ENCODE measurements at regions not wholly inside any gene's neighbourhood (a gene's known extent, or its start where the extent isn't known, plus 50 kb on each side); places are given as distances from the start of the nearest gene placed in this dataset.
A peak's percentile ranks its signal among the peaks of the same experiment; 100 is the strongest.

DNA sequence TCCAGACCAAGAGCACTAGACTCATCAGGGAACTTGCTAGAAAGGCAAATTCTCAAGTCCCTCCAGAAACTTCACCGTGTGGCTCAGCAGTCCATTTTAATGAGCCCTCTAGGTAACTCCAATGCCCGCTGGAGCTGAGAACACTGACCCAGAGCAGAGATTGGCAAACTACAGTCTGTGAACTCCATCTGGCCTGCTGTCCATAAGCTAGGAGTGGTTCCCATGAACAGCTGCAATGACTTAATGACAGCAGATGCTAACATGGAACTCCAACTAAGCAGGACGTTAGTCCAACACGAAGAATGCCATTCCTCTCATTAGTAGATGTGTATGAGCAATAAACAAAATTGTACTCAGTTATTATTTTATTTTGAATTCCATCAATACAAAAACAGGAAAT is 371.9 kb downstream of the STK39 start:
- TF ChIP-seq, protein P1, sequence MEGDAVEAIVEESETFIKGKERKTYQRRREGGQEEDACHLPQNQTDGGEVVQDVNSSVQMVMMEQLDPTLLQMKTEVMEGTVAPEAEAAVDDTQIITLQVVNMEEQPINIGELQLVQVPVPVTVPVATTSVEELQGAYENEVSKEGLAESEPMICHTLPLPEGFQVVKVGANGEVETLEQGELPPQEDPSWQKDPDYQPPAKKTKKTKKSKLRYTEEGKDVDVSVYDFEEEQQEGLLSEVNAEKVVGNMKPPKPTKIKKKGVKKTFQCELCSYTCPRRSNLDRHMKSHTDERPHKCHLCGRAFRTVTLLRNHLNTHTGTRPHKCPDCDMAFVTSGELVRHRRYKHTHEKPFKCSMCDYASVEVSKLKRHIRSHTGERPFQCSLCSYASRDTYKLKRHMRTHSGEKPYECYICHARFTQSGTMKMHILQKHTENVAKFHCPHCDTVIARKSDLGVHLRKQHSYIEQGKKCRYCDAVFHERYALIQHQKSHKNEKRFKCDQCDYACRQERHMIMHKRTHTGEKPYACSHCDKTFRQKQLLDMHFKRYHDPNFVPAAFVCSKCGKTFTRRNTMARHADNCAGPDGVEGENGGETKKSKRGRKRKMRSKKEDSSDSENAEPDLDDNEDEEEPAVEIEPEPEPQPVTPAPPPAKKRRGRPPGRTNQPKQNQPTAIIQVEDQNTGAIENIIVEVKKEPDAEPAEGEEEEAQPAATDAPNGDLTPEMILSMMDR (IDR thresholded peaks at IDR 0.05) = no peak
- no peak for DNase-seq
- peaks cover 5% of the 10 kb centered on the region for H3K36me3 Mint-ChIP-seq (ENCODE audit: low read depth)
- no peak overlapping the region for H3K27ac Mint-ChIP-seq
- no peaks in the 10 kb centered on the region for H3K9me3 Mint-ChIP-seq
- peaks cover 5% of the 10 kb centered on the region for H3K4me1 Mint-ChIP-seq
- no peaks in the 10 kb centered on the region for H3K27me3 Mint-ChIP-seq (ENCODE audit: low read depth, poor library complexity)
- no peak overlapping the region for H3K4me3 Mint-ChIP-seq

- TF ChIP-seq, protein P1 (IDR thresholded peaks at IDR 0.05) = no peak
- H3K27ac Mint-ChIP-seq = no peak overlapping the region
- no peaks in the 10 kb centered on the region for H3K27me3 Mint-ChIP-seq (ENCODE audit: low read depth, poor library complexity)
- peaks cover 5% of the 10 kb centered on the region for H3K4me1 Mint-ChIP-seq
- H3K36me3 Mint-ChIP-seq (ENCODE audit: low read depth) = peaks cover 5% of the 10 kb centered on the region
- DNase-seq = no peak
- no peaks in the 10 kb centered on the region for H3K9me3 Mint-ChIP-seq
- H3K4me3 Mint-ChIP-seq = no peak overlapping the region
Measured at GRCh38 chr2:167874812-167875211, 372.6 kb downstream of the STK39 start.

DNA sequence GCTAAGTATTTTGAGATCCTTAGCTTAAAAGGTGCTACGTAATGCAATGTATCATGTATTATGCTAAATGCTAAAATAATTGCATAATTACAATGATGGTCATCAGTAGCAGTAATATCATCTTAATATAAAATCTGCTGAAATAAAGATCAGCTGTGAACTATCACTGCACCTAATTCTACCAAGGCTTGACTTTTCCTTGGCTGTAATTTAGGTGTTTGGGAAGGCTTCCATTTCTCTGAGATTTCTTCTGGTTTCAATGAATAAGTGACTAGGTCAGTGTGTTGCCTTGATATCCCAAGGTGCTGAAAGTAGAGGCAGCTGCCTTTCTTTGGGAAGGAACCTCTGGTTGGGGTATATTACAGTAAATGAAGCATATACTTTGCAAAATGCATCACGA is 376.1 kb downstream of the STK39 start:
- DNase-seq = no peak
- Mint-ChIP-seq H3K9me3 (no peaks in the 10 kb centered on the region), H3K4me3 (no peak overlapping the region), H3K4me1 (no peaks in the 10 kb centered on the region), H3K27ac (no peak overlapping the region), H3K27me3 (ENCODE audit: low read depth, poor library complexity) (peaks cover 6% of the 10 kb centered on the region), H3K36me3 (ENCODE audit: low read depth) (peaks cover 25% of the 10 kb centered on the region)
- TF ChIP-seq, protein P1 (IDR thresholded peaks at IDR 0.05) = no peak

DNA sequence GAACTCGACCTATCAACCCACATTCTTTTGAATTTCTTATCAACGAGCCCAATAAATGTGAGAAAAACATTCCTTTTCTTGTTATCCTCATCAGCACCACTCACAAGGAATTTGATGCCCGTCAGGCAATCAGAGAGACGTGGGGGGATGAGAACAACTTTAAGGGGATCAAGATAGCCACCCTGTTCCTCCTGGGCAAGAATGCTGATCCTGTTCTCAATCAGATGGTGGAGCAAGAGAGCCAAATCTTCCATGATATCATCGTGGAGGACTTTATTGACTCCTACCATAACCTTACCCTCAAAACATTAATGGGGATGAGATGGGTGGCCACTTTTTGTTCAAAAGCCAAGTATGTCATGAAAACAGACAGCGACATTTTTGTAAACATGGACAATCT is 378.2 kb downstream of the STK39 start:
- H3K9me3 Mint-ChIP-seq = no peaks in the 10 kb centered on the region
- peaks cover 6% of the 10 kb centered on the region for H3K27me3 Mint-ChIP-seq (ENCODE audit: low read depth, poor library complexity)
- no peak overlapping the region for H3K27ac Mint-ChIP-seq
- TF ChIP-seq, protein P1 (IDR thresholded peaks at IDR 0.05) = no peak
- H3K4me3 Mint-ChIP-seq = no peak overlapping the region
- H3K4me1 Mint-ChIP-seq = no peaks in the 10 kb centered on the region
- H3K36me3 Mint-ChIP-seq (ENCODE audit: low read depth) = peaks cover 31% of the 10 kb centered on the region
- DNase-seq = no peak

DNA sequence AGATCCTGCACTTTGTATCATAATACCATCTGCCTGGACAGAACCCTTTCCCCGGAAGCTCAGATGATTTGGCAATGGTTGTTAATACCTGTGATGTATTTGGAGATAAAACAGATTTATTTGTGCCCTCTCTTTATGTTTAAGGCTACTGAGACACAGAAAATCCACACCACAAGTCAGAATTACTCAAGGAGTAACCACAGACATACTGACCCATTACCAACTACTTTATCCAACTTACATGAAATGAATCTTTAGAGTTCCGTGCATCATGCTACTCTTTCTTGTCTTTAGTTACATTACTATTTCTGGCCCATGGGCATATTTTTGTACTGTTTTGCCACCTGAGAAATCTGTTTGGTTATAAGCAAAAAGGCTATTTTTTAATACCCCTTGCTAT is 384.0 kb downstream of the STK39 start:
- peak overlapping the region; percentile 3 for H3K27ac Mint-ChIP-seq
- peaks cover 6% of the 10 kb centered on the region for H3K27me3 Mint-ChIP-seq (ENCODE audit: low read depth, poor library complexity)
- no peak overlapping the region for H3K4me3 Mint-ChIP-seq
- TF ChIP-seq, protein P1 (IDR thresholded peaks at IDR 0.05) = no peak
- no peaks in the 10 kb centered on the region for H3K4me1 Mint-ChIP-seq
- DNase-seq = no peak
- H3K36me3 Mint-ChIP-seq (ENCODE audit: low read depth) = peaks cover 17% of the 10 kb centered on the region
- H3K9me3 Mint-ChIP-seq = no peaks in the 10 kb centered on the region

DNA sequence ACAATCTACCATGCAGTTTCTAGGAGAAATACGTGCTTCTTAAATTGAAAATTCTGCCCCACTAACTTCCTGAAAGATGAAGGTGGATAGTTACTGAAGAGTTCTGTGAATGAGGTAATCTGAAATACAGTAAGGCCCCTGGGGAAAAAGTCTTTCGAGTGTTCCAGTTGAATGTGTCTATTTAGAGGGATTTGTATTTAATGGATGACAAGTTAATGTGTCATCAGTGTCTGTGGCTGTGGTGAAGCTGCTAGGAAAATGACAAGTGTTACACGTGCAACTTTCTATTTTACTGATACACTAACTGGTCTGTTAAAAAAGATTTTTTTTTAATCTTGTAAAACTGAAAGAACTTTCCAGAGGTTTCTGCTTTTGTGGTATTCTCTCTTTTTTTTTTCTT is 384.6 kb downstream of the STK39 start:
- Mint-ChIP-seq H3K36me3 (ENCODE audit: low read depth) (peaks cover 13% of the 10 kb centered on the region), H3K4me1 (no peaks in the 10 kb centered on the region), H3K27ac (no peak overlapping the region), H3K27me3 (ENCODE audit: low read depth, poor library complexity) (peaks cover 6% of the 10 kb centered on the region), H3K4me3 (no peak overlapping the region), H3K9me3 (no peaks in the 10 kb centered on the region)
- no peak for DNase-seq
- TF ChIP-seq, protein P1 (IDR thresholded peaks at IDR 0.05) = no peak
